Fibroblast of the aortic adventitia (primary cell): ENCODE measurements at regions not wholly inside any gene's neighbourhood (a gene's known extent, or its start where the extent isn't known, plus 50 kb on each side); places are given as distances from the start of the nearest gene placed in this dataset.
A peak's percentile ranks its signal among the peaks of the same experiment; 100 is the strongest.

ENCODE experiments used
- DNase-seq: peaks from one replicate; pipeline ENCODE4 v3.0.0-alpha.2; 2010; ENCODE audit warnings: low read depth
- H3K4me3 ChIP-seq: 2 replicates; pipeline ENCODE4 v1.5.1; 2011; ENCODE audit warnings: low read depth, mild to moderate bottlenecking, control low read depth, low read length, moderate library complexity
- TF ChIP-seq, protein P1 (sequence below): IDR thresholded peaks from 2 replicates; pipeline ENCODE4 v1.5.1; 2011; ENCODE audit warnings: mild to moderate bottlenecking, low read length, control low read depth, inconsistent platforms; ENCODE audit not compliant: insufficient read depth

DNA sequence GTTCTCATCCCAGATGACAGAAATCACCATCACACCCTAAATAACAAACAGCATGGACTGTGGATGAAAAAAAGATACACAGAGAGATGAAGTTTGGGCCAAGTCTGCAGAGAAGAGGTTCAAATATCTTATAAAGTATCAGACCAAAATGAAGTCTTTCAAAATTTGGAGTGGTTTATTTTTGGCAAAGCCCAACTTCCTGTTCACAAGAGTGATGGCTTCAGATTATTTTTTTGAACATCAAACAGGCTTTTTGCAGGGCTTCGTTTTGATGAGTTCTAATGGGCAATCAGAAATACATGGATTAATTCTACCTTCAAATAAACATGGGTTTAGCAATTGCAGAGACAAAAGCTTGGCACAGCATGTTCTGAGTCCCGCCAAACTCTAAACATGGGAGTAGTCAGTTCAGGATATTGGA, 378.2 kb upstream of the RPS23 start:
- H3K4me3 ChIP-seq, result no peak overlapping the region
- TF ChIP-seq, protein P1, sequence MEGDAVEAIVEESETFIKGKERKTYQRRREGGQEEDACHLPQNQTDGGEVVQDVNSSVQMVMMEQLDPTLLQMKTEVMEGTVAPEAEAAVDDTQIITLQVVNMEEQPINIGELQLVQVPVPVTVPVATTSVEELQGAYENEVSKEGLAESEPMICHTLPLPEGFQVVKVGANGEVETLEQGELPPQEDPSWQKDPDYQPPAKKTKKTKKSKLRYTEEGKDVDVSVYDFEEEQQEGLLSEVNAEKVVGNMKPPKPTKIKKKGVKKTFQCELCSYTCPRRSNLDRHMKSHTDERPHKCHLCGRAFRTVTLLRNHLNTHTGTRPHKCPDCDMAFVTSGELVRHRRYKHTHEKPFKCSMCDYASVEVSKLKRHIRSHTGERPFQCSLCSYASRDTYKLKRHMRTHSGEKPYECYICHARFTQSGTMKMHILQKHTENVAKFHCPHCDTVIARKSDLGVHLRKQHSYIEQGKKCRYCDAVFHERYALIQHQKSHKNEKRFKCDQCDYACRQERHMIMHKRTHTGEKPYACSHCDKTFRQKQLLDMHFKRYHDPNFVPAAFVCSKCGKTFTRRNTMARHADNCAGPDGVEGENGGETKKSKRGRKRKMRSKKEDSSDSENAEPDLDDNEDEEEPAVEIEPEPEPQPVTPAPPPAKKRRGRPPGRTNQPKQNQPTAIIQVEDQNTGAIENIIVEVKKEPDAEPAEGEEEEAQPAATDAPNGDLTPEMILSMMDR, result no peak
- peak; percentile 45 for DNase-seq

DNA sequence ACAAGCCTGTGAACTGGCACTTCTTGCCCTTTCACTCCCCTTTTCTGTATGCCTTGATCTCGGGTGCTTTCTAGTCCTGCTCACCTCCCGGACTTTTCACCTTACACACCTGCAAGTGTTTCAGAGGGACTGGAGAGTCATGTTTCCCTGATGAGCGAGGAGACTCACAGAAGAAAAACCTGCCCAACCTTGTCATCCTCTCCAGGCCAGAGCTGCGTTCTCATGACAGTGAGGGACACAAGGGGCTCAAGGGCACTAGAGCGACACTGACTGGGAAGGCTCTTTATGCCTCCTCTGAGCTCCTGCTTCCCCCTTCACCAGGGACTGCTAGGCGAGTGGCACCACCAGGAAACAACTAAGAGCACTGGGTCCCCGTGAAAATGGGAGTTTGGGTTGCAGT, 376.9 kb upstream of the RPS23 start:
- no peak for DNase-seq
- no peak overlapping the region for H3K4me3 ChIP-seq
- TF ChIP-seq, protein P1, result no peak

DNA sequence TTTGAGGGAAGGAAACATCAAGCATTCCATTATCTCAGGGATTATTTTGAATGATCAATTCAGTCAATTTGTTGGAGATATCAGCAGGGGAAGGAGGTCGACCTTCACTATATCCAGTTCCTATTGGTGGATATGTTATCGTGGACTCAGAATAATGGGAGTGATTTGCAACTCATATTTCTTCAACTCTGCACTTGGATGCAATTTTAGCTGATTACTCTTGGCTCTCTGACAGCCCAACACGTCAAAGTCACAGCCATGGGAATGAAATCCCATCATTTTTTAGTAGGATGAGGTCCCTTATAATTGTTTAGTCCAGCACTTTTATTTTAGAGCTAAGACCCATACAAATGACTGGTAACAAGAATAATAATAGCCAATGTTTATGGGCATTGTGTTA, 371.8 kb upstream of the RPS23 start:
- TF ChIP-seq, protein P1, result no peak
- no peak overlapping the region for H3K4me3 ChIP-seq
- DNase-seq, result no peak

DNA sequence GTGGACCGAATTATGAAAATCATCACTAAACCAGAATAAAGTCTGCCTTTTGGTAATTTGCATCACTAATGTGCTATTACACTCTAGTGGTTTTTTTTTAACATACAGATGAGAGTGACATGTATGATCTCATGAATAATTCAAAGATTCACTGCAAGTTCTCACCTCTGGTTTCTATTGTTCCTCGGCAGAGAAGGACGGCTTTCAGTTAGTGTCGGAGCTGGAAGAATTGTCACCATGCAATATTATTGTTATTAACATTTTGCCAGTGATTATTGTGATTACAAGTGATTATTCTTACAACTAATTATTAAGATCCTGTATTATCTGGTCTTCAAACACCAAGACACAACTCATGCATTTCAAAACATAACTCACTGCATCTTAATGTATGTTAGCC, 366.6 kb upstream of the RPS23 start:
- TF ChIP-seq, protein P1, result no peak
- no peak overlapping the region for H3K4me3 ChIP-seq
- DNase-seq, result no peak

DNA sequence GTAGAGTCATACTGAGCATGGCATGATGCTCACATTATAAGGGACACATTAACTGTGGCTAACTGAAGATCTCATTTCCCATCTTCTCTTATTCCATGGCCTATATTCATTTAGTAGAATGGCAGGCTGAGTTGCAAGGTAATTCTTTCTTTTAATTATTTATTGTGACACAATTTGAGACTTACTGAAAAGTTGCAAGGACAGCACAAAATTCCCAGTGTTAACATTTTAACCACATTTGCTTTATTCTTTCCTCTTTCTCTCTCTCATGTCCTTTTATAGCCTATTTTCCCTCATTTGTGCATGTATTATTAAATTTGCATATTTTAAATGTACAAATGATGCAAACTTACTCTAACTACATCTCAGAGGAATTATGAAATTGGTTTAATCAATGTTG, 366.1 kb upstream of the RPS23 start:
- TF ChIP-seq, protein P1, result no peak
- no peak overlapping the region for H3K4me3 ChIP-seq
- no peak for DNase-seq

DNA sequence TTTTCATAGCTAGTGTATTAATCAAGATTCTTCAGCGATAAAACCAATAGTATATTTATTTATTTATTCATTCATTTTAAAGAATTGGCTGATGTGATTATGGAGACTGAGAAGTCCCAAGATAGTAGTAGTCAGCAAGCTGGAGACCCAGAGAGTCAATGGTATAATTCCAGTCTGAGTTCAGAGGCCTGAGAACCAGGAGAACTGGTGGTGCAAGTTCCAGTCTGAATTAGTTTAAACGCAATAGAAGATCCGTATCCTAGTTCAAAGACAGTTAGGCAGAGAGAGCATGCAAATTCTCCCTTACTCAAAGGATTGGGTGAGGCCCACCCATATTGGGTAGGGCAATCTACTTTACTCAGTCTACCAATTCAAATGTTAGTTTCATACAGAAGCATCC, 364.2 kb upstream of the RPS23 start:
- DNase-seq, result no peak
- no peak overlapping the region for H3K4me3 ChIP-seq
- TF ChIP-seq, protein P1, result no peak

DNA sequence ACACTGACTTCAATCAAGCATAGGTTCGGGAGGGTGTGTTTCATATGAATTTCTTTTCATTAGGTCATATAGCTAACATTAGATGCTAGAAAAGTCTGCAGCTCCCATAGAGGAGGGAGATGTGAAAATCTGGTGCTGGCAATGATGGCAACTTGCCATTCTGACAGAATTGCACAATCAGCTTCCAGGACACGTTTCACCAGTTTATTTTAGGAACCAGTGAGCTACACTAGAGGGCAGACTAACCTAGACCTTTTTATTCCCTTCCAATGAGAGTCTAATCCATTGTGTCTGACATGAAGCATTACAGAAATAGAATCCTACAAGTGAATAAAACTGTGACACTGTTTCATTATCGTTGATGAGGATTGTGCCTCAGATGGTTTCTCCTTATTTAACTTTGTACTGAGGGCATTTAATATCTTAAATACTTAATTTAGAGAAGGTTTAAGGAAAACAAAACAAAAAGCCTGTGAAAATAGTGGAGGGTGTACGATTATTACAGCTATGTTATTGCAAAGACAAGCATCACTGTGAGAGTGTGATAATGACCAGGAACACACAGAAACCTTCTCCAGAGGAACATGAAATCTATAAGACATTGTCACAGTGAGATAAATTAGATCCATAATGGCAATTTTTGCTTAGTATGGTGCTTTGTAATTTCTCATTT, 363.3 kb upstream of the RPS23 start:
- H3K4me3 ChIP-seq, result no peak overlapping the region
- TF ChIP-seq, protein P1, result peak; percentile 71
- DNase-seq, result peak; percentile 96
